ENCODE measurements at regions not wholly inside any gene's neighbourhood (a gene's known extent, or its start where the extent isn't known, plus 50 kb on each side); places are given as distances from the start of the nearest gene placed in this dataset.

DNA sequence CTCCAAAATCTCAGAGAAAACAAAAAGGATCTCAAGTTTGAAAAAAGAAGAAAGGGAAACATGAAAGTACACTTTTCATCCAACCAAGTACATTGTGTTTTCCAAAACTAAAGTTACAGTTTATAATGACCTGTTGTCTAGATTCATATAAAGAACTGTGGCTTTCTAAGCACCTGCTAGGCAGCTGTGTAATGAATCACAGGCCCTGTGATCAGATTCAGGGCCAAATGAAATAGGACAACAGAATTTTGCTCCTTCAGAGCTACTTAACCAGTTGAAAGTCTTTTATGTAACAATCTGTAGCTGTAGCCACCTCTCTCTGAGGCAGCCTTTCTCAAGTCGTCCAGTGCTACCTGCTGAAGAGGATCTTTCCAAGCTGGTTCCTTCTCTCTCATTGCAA, 960.0 kb upstream of the RAG2 start:
- TF ChIP-seq TAF1 (IDR thresholded peaks at IDR 0.05; ENCODE audit: borderline replicate concordance, low read depth, low read length) (no peak), POLR2A (IDR thresholded peaks at IDR 0.05; ENCODE audit: low read depth, low read length) (no peak)
